G401 (cell line): ENCODE measurements at regions not wholly inside any gene's neighbourhood (a gene's known extent, or its start where the extent isn't known, plus 50 kb on each side); places are given as distances from the start of the nearest gene placed in this dataset.

ENCODE experiments used
- DNase-seq: peaks from one replicate; pipeline ENCODE4 v3.0.0-alpha.2; 2015; ENCODE audit warnings: low spot score
- in situ Hi-C: cut with HindIII; loops from 2 replicates; pipeline ENCODE4 v1.10.0; 2016; ENCODE audit warnings: low sequenced_read_pairs, mixed read lengths

- DNase-seq: no peak
Observed at GRCh38 chr18:22641958-22642357, 224.2 kb upstream of the CTAGE1 start.

GRCh38 chr18:22643731-22644130 lies 226.0 kb upstream of the CTAGE1 start:
- in situ Hi-C loops: no loop called here
- DNase-seq: no peak

More at GRCh38 chr18:22641958-22642357, 224.2 kb upstream of the CTAGE1 start:
- in situ Hi-C loops: no loop called here

GRCh38 chr18:22650247-22650646 lies 232.5 kb upstream of the CTAGE1 start:
- DNase-seq: no peak
- in situ Hi-C loops: no loop called here

GRCh38 chr18:22657619-22658018 lies 239.9 kb upstream of the CTAGE1 start:
- in situ Hi-C loops: no loop called here
- no peak for DNase-seq

- no peak for DNase-seq
- in situ Hi-C loops: no loop called here
Observed at GRCh38 chr18:22658318-22658717, 240.6 kb upstream of the CTAGE1 start.

GRCh38 chr18:22663378-22663777 lies 245.7 kb upstream of the CTAGE1 start:
- in situ Hi-C loops: no loop called here

GRCh38 chr18:22666411-22666940 lies 248.8 kb upstream of the CTAGE1 start:
- in situ Hi-C loops: no loop called here
- DNase-seq: no peak

More at GRCh38 chr18:22663378-22663777, 245.7 kb upstream of the CTAGE1 start:
- DNase-seq: no peak

GRCh38 chr18:22667156-22667555 lies 249.4 kb upstream of the CTAGE1 start:
- in situ Hi-C loops: no loop called here
- DNase-seq: no peak

- DNase-seq: no peak
Observed at GRCh38 chr18:22667616-22668422, 250.1 kb upstream of the CTAGE1 start.

GRCh38 chr18:22668496-22668895 lies 250.8 kb upstream of the CTAGE1 start:
- no peak for DNase-seq
- in situ Hi-C loops: no loop called here

More at GRCh38 chr18:22667616-22668422, 250.1 kb upstream of the CTAGE1 start:
- in situ Hi-C loops: no loop called here

- DNase-seq: no peak
- in situ Hi-C loops: no loop called here
Observed at GRCh38 chr18:22670914-22671313, 253.2 kb upstream of the CTAGE1 start.

GRCh38 chr18:22673182-22673862 lies 255.6 kb upstream of the CTAGE1 start:
- DNase-seq: no peak
- in situ Hi-C loops: no loop called here

- in situ Hi-C loops: no loop called here
- DNase-seq: no peak
Observed at GRCh38 chr18:22674272-22674671, 256.6 kb upstream of the CTAGE1 start.

- no peak for DNase-seq
- in situ Hi-C loops: no loop called here
Observed at GRCh38 chr18:22675006-22675405, 257.3 kb upstream of the CTAGE1 start.

GRCh38 chr18:22676423-22676822 lies 256.7 kb upstream of the RBBP8 start:
- DNase-seq: no peak
- in situ Hi-C loops: no loop called here

- in situ Hi-C loops: no loop called here
- DNase-seq: no peak
Observed at GRCh38 chr18:22678486-22678885, 254.6 kb upstream of the RBBP8 start.

GRCh38 chr18:22680944-22681343 lies 252.2 kb upstream of the RBBP8 start:
- DNase-seq: no peak
- in situ Hi-C loops: no loop called here

GRCh38 chr18:22681908-22682307 lies 251.2 kb upstream of the RBBP8 start:
- no peak for DNase-seq
- in situ Hi-C loops: no loop called here

GRCh38 chr18:22682720-22683119 lies 250.4 kb upstream of the RBBP8 start:
- in situ Hi-C loops: no loop called here
- DNase-seq: no peak

GRCh38 chr18:22683196-22683676 lies 249.9 kb upstream of the RBBP8 start:
- in situ Hi-C loops: no loop called here
- no peak for DNase-seq
